Keratinocyte (primary cell): ENCODE measurements at regions not wholly inside any gene's neighbourhood (a gene's known extent, or its start where the extent isn't known, plus 50 kb on each side); places are given as distances from the start of the nearest gene placed in this dataset.

Experiments used
- DNase-seq: peaks from one replicate; pipeline ENCODE4 v3.0.0-alpha.2; 2011; ENCODE audit warnings: low read depth, missing footprints, low spot score
- FAIRE-seq: peaks from 2 replicates; lab custom pipeline; 2011; peaks lifted over from hg19 to GRCh38; lab: Jason Lieb, UNC
- H2AFZ ChIP-seq: 2 replicates; pipeline ENCODE4 v1.6.0; 2012; ENCODE audit warnings: low read length, control low read depth, inconsistent platforms; ENCODE audit not compliant: control insufficient read depth
- H3K27ac ChIP-seq: 2 replicates; pipeline ENCODE4 v1.5.1; 2011; ENCODE audit warnings: low read length; ENCODE audit not compliant: control insufficient read depth, insufficient read depth
- H3K27me3 ChIP-seq: 3 replicates; pipeline ENCODE4 v1.6.0; 2011; ENCODE audit warnings: low read length; ENCODE audit not compliant: control insufficient read depth, insufficient read depth; ENCODE audit errors: extremely low read depth
- H3K36me3 ChIP-seq, 2 experiments: 2 replicates in 1 of 2; 3 replicates in 1 of 2; pipeline ENCODE4 v1.5.1; 2011; ENCODE audit warnings: low read length in 2 of 2, mild to moderate bottlenecking in 1 of 2; ENCODE audit not compliant: control insufficient read depth in 2 of 2, insufficient read depth in 2 of 2; ENCODE audit errors: extremely low read depth in 1 of 2
- H3K4me1 ChIP-seq: 3 replicates; pipeline ENCODE4 v1.5.1; 2011; ENCODE audit warnings: low read length; ENCODE audit not compliant: control insufficient read depth, insufficient read depth; ENCODE audit errors: extremely low read depth
- H3K4me2 ChIP-seq: 3 replicates; pipeline ENCODE4 v1.6.0; 2011; ENCODE audit warnings: low read depth, low read length; ENCODE audit not compliant: control insufficient read depth, insufficient read depth; ENCODE audit errors: extremely low read depth
- H3K4me3 ChIP-seq, 3 experiments: fragments of 200-600 bp in 1 of 3; sonication (generic) in 1 of 3; 2 replicates in 2 of 3; 3 replicates in 1 of 3; pipeline ENCODE4 v1.5.1; 2011 to 2016; ENCODE audit warnings: low read length in 3 of 3, mild to moderate bottlenecking in 3 of 3, control low read depth in 2 of 3, inconsistent platforms in 1 of 3, low read depth in 1 of 3, mixed read lengths in 1 of 3, mixed run types in 1 of 3, moderate library complexity in 1 of 3; ENCODE audit not compliant: control insufficient read depth in 2 of 3, insufficient read depth in 2 of 3; ENCODE audit errors: extremely low read depth in 1 of 3
- H3K79me2 ChIP-seq: 2 replicates; pipeline ENCODE4 v1.6.0; 2012; ENCODE audit warnings: low read length; ENCODE audit not compliant: control insufficient read depth, insufficient read depth
- H3K9ac ChIP-seq: 3 replicates; pipeline ENCODE4 v1.6.0; 2011; ENCODE audit warnings: low read length; ENCODE audit not compliant: control insufficient read depth, insufficient read depth; ENCODE audit errors: extremely low read depth
- H3K9me1 ChIP-seq: 3 replicates; pipeline ENCODE4 v1.6.0; 2011; ENCODE audit warnings: low read length; ENCODE audit not compliant: control insufficient read depth, insufficient read depth; ENCODE audit errors: extremely low read depth
- H3K9me3 ChIP-seq: 2 replicates; pipeline ENCODE4 v1.5.1; 2012; ENCODE audit warnings: low read depth, low read length; ENCODE audit not compliant: control insufficient read depth
- H4K20me1 ChIP-seq: 3 replicates; pipeline ENCODE4 v1.6.0; 2011; ENCODE audit warnings: low read length; ENCODE audit not compliant: control insufficient read depth, insufficient read depth; ENCODE audit errors: extremely low read depth
- CTCF ChIP-seq, 3 experiments: IDR thresholded peaks in 1 of 3; conservative IDR thresholded peaks in 1 of 3; optimal IDR thresholded peaks in 1 of 3; 2 replicates in 2 of 3; 3 replicates in 1 of 3; pipeline versions ENCODE3 to v1.5.1; 2011; ENCODE audit warnings: low read length in 3 of 3, mild to moderate bottlenecking in 3 of 3, moderate library complexity in 2 of 3, control low read depth in 1 of 3, inconsistent platforms in 1 of 3; ENCODE audit not compliant: insufficient read depth in 2 of 3; ENCODE audit errors: extremely low read depth in 1 of 3
- EZH2 ChIP-seq: IDR thresholded peaks from one replicate; pipeline ENCODE4 v1.6.1; 2012; ENCODE audit warnings: inconsistent platforms, mild to moderate bottlenecking, low read length, moderate library complexity
- dilution Hi-C: fragments of 300-500 bp; cut with MboI; formaldehyde crosslinking; loops from one replicate; pipeline ENCODE4 v1.7.0; 2020; ENCODE audit warnings: low sequenced_read_pairs; ENCODE audit not compliant: extremely low pct_ligation_motif_present

- H3K9ac ChIP-seq, result no peak overlapping the region
- no peaks in the 10 kb centered on the region for H3K4me1 ChIP-seq
- H3K27me3 ChIP-seq, result no peaks in the 10 kb centered on the region
- FAIRE-seq (no peak), DNase-seq (no peak)
- no peak overlapping the region for H3K4me2 ChIP-seq
- no peak overlapping the region for H2AFZ ChIP-seq
- no peak overlapping the region for H3K27ac ChIP-seq
- H3K9me1 ChIP-seq, result no peaks in the 10 kb centered on the region
- TF ChIP-seq CTCF (optimal IDR thresholded peaks at IDR 0.05 in 1 of 3, IDR thresholded peaks at IDR 0.05 in 1 of 3, conservative IDR thresholded peaks at IDR 0.05 in 1 of 3; ENCODE audit: extremely low read depth in 1 of 3, insufficient read depth in 2 of 3, low read length in 3 of 3) (no peak), EZH2 (no peak)
- no peak overlapping the region for H3K4me3 ChIP-seq
- dilution Hi-C loops, result no loop called here
- H3K9me3 ChIP-seq, result no peaks in the 10 kb centered on the region
- H3K79me2 ChIP-seq, result no peaks in the 10 kb centered on the region
- no peaks in the 10 kb centered on the region for H4K20me1 ChIP-seq
- no peaks in the 10 kb centered on the region for H3K36me3 ChIP-seq
Measured at GRCh38 chr15:81848701-81849100, 197.1 kb downstream of the MEX3B start.

- Histone ChIP-seq H3K9me1 (no peaks in the 10 kb centered on the region), H3K9ac (no peak overlapping the region), H3K4me1 (no peaks in the 10 kb centered on the region), H3K27ac (no peak overlapping the region), H3K4me2 (no peak overlapping the region), H2AFZ (no peak overlapping the region), H3K9me3 (no peaks in the 10 kb centered on the region), H3K36me3 (no peaks in the 10 kb centered on the region), H3K27me3 (no peaks in the 10 kb centered on the region), H3K79me2 (no peaks in the 10 kb centered on the region), H3K4me3 (no peak overlapping the region), H4K20me1 (no peaks in the 10 kb centered on the region)
- DNase-seq (no peak), FAIRE-seq (no peak)
- TF ChIP-seq CTCF (optimal IDR thresholded peaks at IDR 0.05 in 1 of 3, IDR thresholded peaks at IDR 0.05 in 1 of 3, conservative IDR thresholded peaks at IDR 0.05 in 1 of 3; ENCODE audit: extremely low read depth in 1 of 3, insufficient read depth in 2 of 3, low read length in 3 of 3) (no peak), EZH2 (no peak)
- dilution Hi-C loops, result no loop called here
Measured at GRCh38 chr15:81843757-81844407, 201.9 kb downstream of the MEX3B start.
